GM19468 (cell line): ENCODE measurements at regions not wholly inside any gene's neighbourhood (a gene's known extent, or its start where the extent isn't known, plus 50 kb on each side); places are given as distances from the start of the nearest gene placed in this dataset.
A peak's percentile ranks its signal among the peaks of the same experiment; 100 is the strongest.
"Not testable (repeated sequence)": the region's sequence is repeated elsewhere in the genome, so short reads cannot be mapped to it uniquely, and the experiment has no call there.

Experiments used
- ATAC-seq: cut with Tn5 transposase; IDR thresholded peaks from one replicate; pipeline ENCODE4 v1.9.1; 2021; ENCODE audit warnings: mild to moderate bottlenecking, moderate library complexity, moderate number of reproducible peaks; ENCODE audit not compliant: unreplicated experiment; ENCODE audit errors: extremely low read depth

- no peak for ATAC-seq
These were observed 55.9 kb downstream of the BHLHE40 start for GRCh38 chr3:5035113-5035512.

DNA sequence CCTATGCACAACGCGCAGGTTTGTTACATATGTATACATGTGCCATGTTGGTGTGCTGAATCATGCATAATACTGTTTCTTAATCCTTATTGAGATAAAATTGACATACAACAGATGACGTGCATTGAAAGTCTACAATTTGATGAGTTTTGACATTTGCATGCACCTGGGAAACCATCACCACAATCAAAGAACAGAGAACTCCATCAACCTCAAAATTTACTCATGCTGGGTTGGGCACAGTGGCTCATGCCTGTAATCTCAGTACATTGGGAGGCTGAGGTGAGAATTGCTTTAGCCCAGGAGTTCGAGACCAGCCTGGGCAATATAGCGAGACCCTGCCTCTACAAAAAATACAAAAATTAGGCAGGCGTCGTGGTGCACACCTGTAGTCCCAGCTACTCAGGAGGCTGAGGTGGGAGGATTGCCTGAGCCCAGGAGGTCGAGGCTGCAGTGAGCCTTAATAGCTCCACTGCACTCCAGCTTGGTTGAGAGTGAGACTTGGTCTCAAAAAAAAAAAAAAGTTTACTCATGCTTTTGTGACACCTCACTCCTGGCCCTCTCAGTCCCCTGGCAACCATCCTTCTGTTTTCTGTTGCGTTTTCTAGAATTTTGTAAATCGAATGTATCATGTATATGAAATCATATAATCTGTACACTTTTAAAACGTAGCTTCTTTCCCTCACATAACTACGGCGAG lies 56.6 kb downstream of the BHLHE40 start:
- ATAC-seq: no peak

DNA sequence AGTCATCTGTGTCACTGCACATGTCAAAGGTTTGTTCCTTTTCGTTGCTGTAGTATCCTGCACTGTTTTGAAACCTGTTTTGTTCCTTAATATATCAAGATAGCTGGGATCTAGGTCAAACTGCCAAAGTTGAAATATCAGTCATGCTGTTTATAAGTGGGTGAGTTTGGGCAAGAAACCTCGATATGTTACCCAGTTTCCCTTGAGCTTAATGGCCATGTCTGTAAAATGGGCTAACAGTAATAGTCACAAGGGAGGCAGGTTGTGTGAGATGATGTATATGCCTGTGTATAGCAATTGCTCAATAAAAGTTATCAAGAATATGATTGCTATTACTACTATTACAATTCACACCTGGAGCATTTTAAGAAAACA lies 57.1 kb downstream of the BHLHE40 start:
- ATAC-seq: no peak

DNA sequence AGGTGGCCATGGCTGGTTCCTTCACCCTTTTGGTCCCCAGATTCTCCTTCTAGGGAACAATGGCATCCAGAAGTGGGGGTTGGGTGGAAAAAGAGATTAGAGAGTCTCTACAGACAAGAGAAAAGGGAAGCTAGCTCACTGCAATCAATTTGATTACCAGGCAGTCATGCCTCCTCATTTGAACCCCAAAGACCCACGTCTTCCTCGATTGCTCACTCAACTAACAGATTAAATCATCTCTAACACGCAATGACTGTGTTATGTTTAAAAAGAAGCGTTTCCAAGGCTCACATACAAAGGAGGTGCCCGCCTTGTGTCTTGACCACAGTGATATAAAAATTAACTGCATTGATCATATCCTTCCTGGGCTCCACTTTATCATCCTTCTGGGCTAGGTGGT lies 57.6 kb downstream of the BHLHE40 start:
- ATAC-seq: no peak

- no peak for ATAC-seq
These were observed 60.3 kb downstream of the BHLHE40 start for GRCh38 chr3:5039585-5039984.

- ATAC-seq: no peak
These were observed 62.1 kb downstream of the BHLHE40 start for GRCh38 chr3:5041315-5041714.

DNA sequence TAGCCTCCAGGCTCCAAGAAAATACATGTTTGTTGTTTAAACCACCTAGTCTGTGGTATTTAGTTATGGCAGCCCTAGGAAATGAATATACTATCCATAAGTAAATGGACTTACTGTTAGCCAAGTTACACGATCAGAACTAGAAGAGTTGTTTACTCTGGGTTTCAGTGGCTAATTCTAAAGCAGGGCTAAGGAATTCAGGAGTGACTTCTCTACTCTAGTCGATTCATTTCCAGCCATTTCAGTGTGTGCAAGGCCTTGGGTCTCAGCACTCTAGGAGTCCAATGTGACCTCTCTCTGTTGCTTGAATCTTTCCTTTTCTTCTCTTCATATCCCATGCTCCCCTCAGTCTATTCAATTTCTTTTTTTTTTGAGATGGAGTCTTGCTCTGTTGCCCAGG lies 66.7 kb downstream of the BHLHE40 start:
- ATAC-seq: no peak

DNA sequence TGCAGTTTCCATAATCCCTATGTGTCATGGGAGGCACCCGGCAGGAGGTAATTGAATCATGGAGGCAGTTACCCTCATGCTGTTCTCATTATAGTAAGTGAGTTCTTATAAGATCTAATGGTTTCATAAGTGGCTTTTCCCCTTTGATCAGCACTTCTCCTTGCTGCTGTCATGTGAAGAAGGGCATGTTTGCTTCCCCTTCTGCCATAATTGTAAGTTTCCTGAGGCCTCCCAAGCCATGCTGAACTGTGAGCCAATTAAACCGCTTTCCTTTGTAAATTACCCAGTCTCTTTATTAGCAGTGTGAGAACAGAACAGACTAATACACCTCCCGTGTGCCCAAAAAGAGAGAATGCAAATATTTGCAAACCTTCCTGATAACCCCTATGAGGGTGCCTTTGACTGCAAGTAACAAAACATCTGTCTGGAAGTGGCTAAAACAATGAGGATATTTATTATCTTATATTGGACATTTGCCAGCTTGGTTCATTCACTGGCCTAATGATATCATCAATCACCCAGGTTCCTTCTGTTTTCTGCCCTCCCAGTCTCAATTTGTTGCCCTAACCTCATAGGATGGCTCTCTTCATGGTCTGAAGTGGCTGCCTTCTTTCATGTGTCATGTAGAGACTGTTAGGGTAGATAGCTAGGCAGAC lies 68.7 kb downstream of the BHLHE40 start:
- ATAC-seq: no peak

DNA sequence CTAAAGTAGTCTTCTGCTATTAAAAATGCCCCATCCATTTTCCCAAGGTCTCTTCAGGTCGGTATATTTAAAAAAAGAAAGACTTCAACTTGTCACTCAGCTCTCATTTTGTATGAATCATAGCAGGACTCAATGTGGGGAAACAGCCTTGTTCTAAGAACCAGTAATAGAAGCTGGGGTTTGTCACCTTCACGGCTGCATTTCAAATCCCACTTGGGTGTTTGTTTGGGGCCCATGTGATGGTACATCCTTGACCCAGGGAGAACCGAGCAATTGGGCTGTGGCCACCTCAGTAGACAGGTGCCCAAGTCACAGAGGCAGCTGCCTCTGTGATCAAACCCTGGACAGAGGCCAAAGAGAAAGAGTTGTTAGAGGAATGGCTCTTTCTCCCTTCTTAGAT lies 70.3 kb upstream of the ARL8B start:
- ATAC-seq: no peak

- no peak for ATAC-seq
These were observed 69.8 kb upstream of the ARL8B start for GRCh38 chr3:5052247-5052646.

DNA sequence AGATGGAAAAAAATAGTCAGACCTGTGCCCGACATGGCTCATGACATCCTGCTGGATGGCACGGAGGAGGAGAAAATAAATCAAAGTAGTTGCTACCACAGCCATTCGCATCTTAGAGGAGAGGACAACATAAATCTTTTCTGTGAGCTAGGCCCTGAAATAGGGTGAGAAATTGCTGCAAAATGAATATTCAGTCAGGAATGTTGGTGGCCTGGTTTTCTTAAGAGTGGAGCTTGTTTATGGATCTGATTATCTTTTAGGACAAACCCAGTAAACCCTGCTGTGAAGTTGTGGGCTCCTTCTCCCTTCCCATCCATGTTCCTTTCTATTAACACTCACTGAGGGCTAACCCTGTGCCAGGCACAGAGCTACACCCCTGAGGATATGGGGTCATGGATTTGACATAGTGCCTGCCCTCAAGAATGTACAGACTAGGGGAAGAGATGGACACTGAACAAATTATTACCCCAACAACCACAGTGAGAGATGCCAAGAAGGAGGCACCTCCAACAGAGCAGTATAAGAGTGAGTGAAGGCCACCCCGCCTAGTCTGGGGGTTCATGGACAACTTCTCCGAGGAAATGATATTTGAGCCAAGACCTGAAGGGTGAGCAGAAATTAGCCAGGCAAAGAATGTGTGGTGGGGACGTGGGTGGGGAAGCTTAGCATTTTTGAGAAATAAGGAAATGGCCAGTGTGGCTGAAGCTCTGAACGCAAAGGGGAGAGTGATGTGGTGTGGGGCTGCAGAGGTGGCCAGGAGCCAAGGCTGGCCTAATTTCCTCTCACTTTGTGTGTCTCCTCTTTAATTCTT lies 68.9 kb upstream of the ARL8B start:
- no peak for ATAC-seq

DNA sequence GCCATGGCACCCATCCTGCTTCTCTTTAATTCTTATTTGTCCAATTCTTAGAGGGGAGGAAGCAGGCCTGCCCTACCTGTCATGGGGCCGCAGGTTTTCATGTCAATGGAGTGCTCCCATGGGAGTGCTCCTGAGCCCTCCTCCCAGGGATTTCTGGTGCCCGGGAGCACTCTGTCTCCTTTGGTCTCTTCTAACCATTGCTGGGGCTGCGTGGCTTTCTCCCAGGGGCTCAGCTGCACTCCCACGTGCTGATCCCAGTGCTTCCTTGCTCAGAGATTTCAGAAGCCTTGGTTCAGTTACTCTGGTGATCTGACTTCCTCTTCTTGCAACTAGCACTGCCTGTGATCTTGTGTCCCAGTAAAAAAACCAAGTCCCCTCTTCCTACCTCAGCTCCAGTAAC lies 68.0 kb upstream of the ARL8B start:
- no peak for ATAC-seq

DNA sequence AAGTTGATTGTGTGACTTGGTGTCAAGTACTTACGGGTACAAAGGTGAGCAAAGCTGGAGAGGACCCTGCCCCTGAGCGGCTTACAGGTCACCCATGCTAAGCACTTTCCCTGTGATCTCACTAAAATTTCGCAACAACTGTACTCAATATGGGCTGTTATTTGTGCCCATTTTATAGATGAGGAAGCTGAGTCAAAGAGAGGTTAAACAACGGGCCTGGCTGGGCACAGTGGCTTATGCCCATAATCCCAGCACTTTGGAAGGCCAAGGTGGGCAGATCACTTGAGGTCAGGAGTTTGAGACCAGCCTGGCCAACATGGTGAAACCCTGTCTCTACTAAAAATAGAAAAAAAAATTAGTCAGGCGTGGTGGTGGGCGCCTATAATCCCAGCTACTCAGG lies 67.5 kb upstream of the ARL8B start:
- not testable (repeated sequence) for ATAC-seq

- no peak for ATAC-seq
These were observed 66.6 kb upstream of the ARL8B start for GRCh38 chr3:5055357-5056110.

- ATAC-seq: no peak
These were observed 66.0 kb upstream of the ARL8B start for GRCh38 chr3:5056111-5056391.

DNA sequence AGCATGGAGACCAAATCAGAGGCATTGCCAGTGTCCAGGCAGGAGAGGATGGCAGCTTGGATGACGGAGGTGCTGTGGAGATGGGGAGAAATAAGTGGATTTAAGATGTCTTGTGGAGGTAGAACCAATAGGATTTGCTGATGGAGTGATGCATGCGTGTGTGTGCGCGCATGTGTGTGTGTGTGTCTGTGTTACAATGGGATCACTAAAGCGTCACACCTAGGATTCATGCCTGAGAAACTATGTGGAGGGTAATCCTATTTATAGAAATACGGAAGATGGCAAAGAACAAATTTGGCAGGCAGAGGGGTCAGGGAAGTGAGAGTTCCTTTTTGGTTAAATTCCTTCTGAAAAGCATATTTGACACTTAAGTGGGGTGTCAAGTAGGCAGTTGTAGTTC lies 64.8 kb upstream of the ARL8B start:
- no peak for ATAC-seq

DNA sequence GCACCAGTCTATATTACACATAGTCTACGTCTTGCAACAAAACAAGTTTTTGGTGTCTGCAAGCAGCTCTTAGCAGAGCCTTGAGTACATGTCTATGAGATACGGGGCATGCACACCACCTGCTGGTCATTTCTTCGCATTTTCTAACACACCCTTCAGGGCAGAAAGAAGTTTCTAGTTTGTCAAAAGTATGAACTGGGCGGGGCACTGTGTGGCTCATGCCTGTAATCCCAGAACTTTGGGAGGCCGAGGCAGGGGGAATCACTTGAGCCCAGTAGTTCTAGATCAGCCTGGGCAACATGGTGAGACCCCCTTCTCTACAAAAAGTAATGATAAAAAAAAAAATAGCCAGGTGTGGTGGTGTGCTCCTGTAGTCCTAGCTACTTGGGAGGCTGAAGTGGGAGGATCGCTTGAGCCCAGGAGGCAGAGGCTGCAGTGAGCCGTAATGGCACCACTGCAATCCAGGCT lies 64.2 kb upstream of the ARL8B start:
- peak; percentile 69 for ATAC-seq

DNA sequence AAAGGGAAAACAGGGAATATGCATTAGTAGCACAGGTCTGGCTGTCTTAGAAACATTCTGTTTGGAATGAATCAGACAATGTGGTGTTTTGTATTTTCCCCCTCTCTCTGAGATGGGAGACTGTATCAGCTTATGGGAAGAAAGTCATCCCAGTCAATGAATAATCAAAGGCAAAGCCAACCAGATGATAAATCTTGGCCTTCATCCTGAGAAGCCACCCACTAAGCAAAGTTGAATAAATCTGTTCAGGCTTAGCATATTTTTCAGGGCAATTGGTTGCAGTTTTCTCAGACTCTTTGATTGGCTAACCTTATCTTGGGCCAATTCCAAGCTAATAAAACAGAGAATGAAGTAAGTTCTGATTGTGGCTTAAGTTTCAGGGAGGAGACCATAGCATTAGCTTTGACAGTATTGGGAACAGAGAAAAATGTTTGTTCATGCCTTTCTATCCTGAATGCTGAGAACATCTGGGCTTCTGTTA lies 63.6 kb upstream of the ARL8B start:
- no peak for ATAC-seq

DNA sequence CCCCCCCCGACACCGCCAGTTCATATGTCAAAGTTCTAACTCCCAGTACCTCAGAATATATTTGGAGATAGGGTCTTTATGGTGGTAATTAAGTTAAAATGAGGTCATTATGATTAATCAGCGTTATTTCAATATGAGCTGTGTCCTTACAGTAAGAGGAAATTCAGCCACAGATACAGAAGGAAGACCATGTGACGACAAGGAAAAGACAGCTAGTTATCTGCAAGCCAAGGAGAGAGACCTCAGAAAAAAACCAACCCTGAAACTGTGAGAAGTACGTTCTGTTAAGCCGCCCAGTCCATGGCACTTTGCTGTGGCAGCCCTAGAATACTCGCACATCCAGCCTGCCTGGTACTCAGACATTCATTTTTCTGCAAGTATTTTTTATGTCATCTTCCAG lies 62.3 kb upstream of the ARL8B start:
- ATAC-seq: no peak

GRCh38 chr3:5061218-5061569 lies 60.9 kb upstream of the ARL8B start:
- no peak for ATAC-seq

- no peak for ATAC-seq
These were observed 58.4 kb upstream of the ARL8B start for GRCh38 chr3:5063724-5064123.
